Glomerular endothelial cell (primary cell): ENCODE measurements at regions not wholly inside any gene's neighbourhood (a gene's known extent, or its start where the extent isn't known, plus 50 kb on each side); places are given as distances from the start of the nearest gene placed in this dataset.

ENCODE experiments used
- DNase-seq: peaks from one replicate; pipeline ENCODE4 v3.0.0-alpha.2; 2011; ENCODE audit warnings: low read depth, low spot score; ENCODE audit errors: extremely low read depth

GRCh38 chr3:21152555-21152954 lies 598.5 kb downstream of the ZNF385D start:
- no peak for DNase-seq

- DNase-seq = no peak
Observed at GRCh38 chr3:21142949-21143348, 608.1 kb downstream of the ZNF385D start.

GRCh38 chr3:21142031-21142430 lies 609.0 kb downstream of the ZNF385D start:
- no peak for DNase-seq

GRCh38 chr3:21140785-21141184 lies 610.2 kb downstream of the ZNF385D start:
- DNase-seq = no peak

- no peak for DNase-seq
Observed at GRCh38 chr3:21138085-21138484, 612.9 kb downstream of the ZNF385D start.

GRCh38 chr3:21132896-21133295 lies 618.1 kb downstream of the ZNF385D start:
- no peak for DNase-seq

GRCh38 chr3:21120826-21121225 lies 630.2 kb downstream of the ZNF385D start:
- no peak for DNase-seq

- DNase-seq = no peak
Observed at GRCh38 chr3:21117370-21117769, 633.6 kb downstream of the ZNF385D start.

GRCh38 chr3:21109056-21109455 lies 642.0 kb downstream of the ZNF385D start:
- DNase-seq = no peak

- DNase-seq = no peak
Observed at GRCh38 chr3:21105784-21106183, 645.2 kb downstream of the ZNF385D start.

- no peak for DNase-seq
Observed at GRCh38 chr3:21100656-21101359, 650.2 kb downstream of the ZNF385D start.

GRCh38 chr3:21094686-21095085 lies 656.3 kb downstream of the ZNF385D start:
- no peak for DNase-seq

GRCh38 chr3:21073561-21073960 lies 677.4 kb downstream of the ZNF385D start:
- no peak for DNase-seq

GRCh38 chr3:21067031-21067813 lies 683.8 kb downstream of the ZNF385D start:
- DNase-seq = no peak

GRCh38 chr3:21062831-21063294 lies 688.1 kb downstream of the ZNF385D start:
- DNase-seq = no peak

- no peak for DNase-seq
Observed at GRCh38 chr3:21059404-21059803, 691.6 kb downstream of the ZNF385D start.

GRCh38 chr3:21056293-21056692 lies 694.7 kb downstream of the ZNF385D start:
- DNase-seq = no peak

- no peak for DNase-seq
Observed at GRCh38 chr3:21055015-21055414, 696.0 kb downstream of the ZNF385D start.

- DNase-seq = no peak
Observed at GRCh38 chr3:21054064-21054463, 696.9 kb downstream of the ZNF385D start.

- no peak for DNase-seq
Observed at GRCh38 chr3:21049334-21050062, 701.5 kb downstream of the ZNF385D start.

- DNase-seq = no peak
Observed at GRCh38 chr3:21043139-21043538, 707.9 kb downstream of the ZNF385D start.
